Muscle of leg (tissue), 3 donors: ENCODE measurements at regions not wholly inside any gene's neighbourhood (a gene's known extent, or its start where the extent isn't known, plus 50 kb on each side); places are given as distances from the start of the nearest gene placed in this dataset.
"Not testable (repeated sequence)": the region's sequence is repeated elsewhere in the genome, so short reads cannot be mapped to it uniquely, and the experiment has no call there.

Experiments used
- DNase-seq: peaks from one replicate; pipeline ENCODE4 v3.0.0; 2013
- H3K27ac ChIP-seq: one replicate; pipeline ENCODE4 v1.5.1; 2013; ENCODE audit warnings: mild to moderate bottlenecking, low read length, control low read depth
- H3K27me3 ChIP-seq: one replicate; pipeline ENCODE4 v1.6.1; 2013; ENCODE audit warnings: low read length; ENCODE audit not compliant: control insufficient read depth, insufficient read depth
- H3K36me3 ChIP-seq: one replicate; pipeline ENCODE4 v1.6.1; 2013; ENCODE audit warnings: low read length; ENCODE audit not compliant: control insufficient read depth, insufficient read depth
- H3K4me1 ChIP-seq: one replicate; pipeline ENCODE4 v1.6.1; 2013; ENCODE audit warnings: low read length; ENCODE audit not compliant: control insufficient read depth, insufficient read depth
- H3K4me3 ChIP-seq: one replicate; pipeline ENCODE4 v1.5.1; 2013; ENCODE audit warnings: low read length, control low read depth
- H3K9me3 ChIP-seq: replicated peaks from 2 replicates; pipeline ENCODE4 v1.6.1; 2013; ENCODE audit warnings: low read depth, low read length; ENCODE audit not compliant: control insufficient read depth
- WGBS: methylation state at CpG from one replicate; pipeline ENCODE4 v1.1.5; 2013; ENCODE audit warnings: missing lambda C conversion rate; ENCODE audit not compliant: insufficient coverage; 5-methylcytosine and 5-hydroxymethylcytosine counted together

- DNase-seq: peak; percentile 57
- H3K4me3 ChIP-seq: no peak overlapping the region
- no peak overlapping the region for H3K27ac ChIP-seq
- H3K9me3 ChIP-seq: peaks cover 3% of the 10 kb centered on the region
- H3K36me3 ChIP-seq: no peaks in the 10 kb centered on the region
- H3K4me1 ChIP-seq: no peaks in the 10 kb centered on the region
- 73% methylated on average over 3 of the region's 8 CpGs for WGBS
- H3K27me3 ChIP-seq: no peaks in the 10 kb centered on the region
Measured at GRCh38 chr10:33917069-33917780, 582.8 kb upstream of the NRP1 start.

DNA sequence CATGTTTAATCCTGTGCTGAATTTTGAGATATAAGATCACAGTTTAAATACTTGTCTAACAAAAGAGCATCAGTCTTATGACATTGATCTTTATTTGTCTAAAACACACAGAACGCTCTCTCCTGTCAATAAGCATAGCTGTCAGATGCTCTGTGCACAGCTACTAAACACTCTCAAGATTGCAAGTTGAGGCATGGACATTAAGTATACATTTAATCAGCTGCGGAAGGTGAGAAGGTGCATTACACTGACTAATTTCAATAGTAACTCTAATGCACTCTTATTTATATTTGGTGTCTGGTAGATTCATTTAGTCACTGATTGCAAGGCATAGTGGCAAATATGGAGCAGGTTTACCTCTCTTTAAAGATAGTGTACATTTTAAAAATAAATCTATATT is 580.3 kb upstream of the NRP1 start:
- H3K27ac ChIP-seq: no peak overlapping the region
- H3K27me3 ChIP-seq: no peaks in the 10 kb centered on the region
- H3K4me3 ChIP-seq: no peak overlapping the region
- H3K9me3 ChIP-seq: peaks cover under 1% of the 10 kb centered on the region
- no CpG with 5 or more reads among the region's 2 CpGs for WGBS
- no peak for DNase-seq
- H3K4me1 ChIP-seq: no peaks in the 10 kb centered on the region
- no peaks in the 10 kb centered on the region for H3K36me3 ChIP-seq

- no peak for DNase-seq
- no peak overlapping the region for H3K27ac ChIP-seq
- no peaks in the 10 kb centered on the region for H3K27me3 ChIP-seq
- no CpG with 5 or more reads among the region's 3 CpGs for WGBS
- no peaks in the 10 kb centered on the region for H3K4me1 ChIP-seq
- no peak overlapping the region for H3K4me3 ChIP-seq
- H3K36me3 ChIP-seq: no peaks in the 10 kb centered on the region
- no peaks in the 10 kb centered on the region for H3K9me3 ChIP-seq
Measured at GRCh38 chr10:33913194-33913593, 578.7 kb upstream of the NRP1 start.

- H3K27me3 ChIP-seq, H3K36me3 ChIP-seq, H3K9me3 ChIP-seq, DNase-seq, H3K27ac ChIP-seq, H3K4me1 ChIP-seq, H3K4me3 ChIP-seq: not testable (repeated sequence)
- WGBS: no CpG with 5 or more reads among the region's 4 CpGs
Measured at GRCh38 chr10:33909476-33909875, 575.0 kb upstream of the NRP1 start.

DNA sequence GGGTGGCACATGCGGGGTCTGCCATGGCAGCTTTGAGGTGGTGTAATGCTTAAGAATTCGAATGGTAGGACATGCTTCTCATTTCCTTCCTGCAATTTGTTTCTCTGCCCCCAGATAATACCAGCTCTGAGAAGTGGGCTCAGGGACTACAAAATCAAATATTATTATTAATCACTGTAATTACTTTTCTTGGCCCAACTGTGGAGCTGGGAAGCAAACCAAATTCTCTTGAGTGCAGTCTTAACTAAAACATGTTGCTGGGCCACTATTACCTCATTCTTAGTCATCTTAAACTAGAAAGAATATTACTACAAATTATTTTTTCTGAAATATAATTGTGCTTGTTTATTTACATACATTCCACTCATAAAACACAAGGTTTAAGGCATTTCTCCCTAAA is 566.7 kb upstream of the NRP1 start:
- H3K36me3 ChIP-seq: no peaks in the 10 kb centered on the region
- no peaks in the 10 kb centered on the region for H3K27me3 ChIP-seq
- H3K9me3 ChIP-seq: no peaks in the 10 kb centered on the region
- H3K4me3 ChIP-seq: no peak overlapping the region
- DNase-seq: peak; percentile 49
- WGBS: no CpG with 5 or more reads among the region's 2 CpGs
- H3K4me1 ChIP-seq: peaks cover 4% of the 10 kb centered on the region
- H3K27ac ChIP-seq: no peak overlapping the region

GRCh38 chr10:33900596-33900995 is 566.1 kb upstream of the NRP1 start:
- no peaks in the 10 kb centered on the region for H3K27me3 ChIP-seq
- peak; percentile 56 for DNase-seq
- WGBS: no CpG with 5 or more reads among the region's 2 CpGs
- no peak overlapping the region for H3K4me3 ChIP-seq
- peaks cover 4% of the 10 kb centered on the region for H3K4me1 ChIP-seq
- H3K36me3 ChIP-seq: no peaks in the 10 kb centered on the region
- no peaks in the 10 kb centered on the region for H3K9me3 ChIP-seq
- no peak overlapping the region for H3K27ac ChIP-seq

GRCh38 chr10:33899578-33900531 is 565.4 kb upstream of the NRP1 start:
- H3K4me3 ChIP-seq: no peak overlapping the region
- H3K36me3 ChIP-seq: no peaks in the 10 kb centered on the region
- peak; percentile 26 for DNase-seq
- H3K27ac ChIP-seq: peak overlapping the region; percentile 5
- WGBS: 85% methylated on average over 2 of the region's 5 CpGs
- H3K27me3 ChIP-seq: no peaks in the 10 kb centered on the region
- H3K9me3 ChIP-seq: no peaks in the 10 kb centered on the region
- peaks cover 4% of the 10 kb centered on the region for H3K4me1 ChIP-seq

- Histone ChIP-seq H3K27me3 (no peaks in the 10 kb centered on the region), H3K36me3 (no peaks in the 10 kb centered on the region), H3K27ac (no peak overlapping the region), H3K9me3 (no peaks in the 10 kb centered on the region), H3K4me3 (no peak overlapping the region), H3K4me1 (peaks cover 4% of the 10 kb centered on the region)
- WGBS: 71% methylated on average over 4 of the region's 6 CpGs
- no peak for DNase-seq
Measured at GRCh38 chr10:33897291-33897752, 562.9 kb upstream of the NRP1 start.

DNA sequence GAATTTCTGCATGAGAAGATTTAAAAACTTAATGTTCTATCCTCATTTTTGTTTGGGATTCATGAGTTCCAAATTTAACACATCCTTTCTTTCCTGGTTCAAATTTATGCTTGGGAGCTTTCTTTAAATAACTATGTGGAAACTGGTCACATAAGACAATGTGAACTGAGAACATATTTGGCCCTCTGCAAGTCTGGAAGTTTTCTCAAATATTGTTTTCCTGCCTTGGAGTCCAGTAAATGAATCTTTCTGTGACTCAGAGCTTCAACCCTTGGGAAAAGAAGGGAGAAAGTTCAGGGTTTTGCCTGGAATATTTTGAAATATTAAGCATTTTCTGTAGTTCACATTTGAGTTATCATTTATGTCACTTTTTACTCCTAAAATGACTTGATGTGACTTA is 559.0 kb upstream of the NRP1 start:
- H3K9me3 ChIP-seq: no peaks in the 10 kb centered on the region
- no peaks in the 10 kb centered on the region for H3K4me1 ChIP-seq
- H3K4me3 ChIP-seq: no peak overlapping the region
- peak overlapping the region; percentile 62 for H3K27ac ChIP-seq
- no peaks in the 10 kb centered on the region for H3K27me3 ChIP-seq
- peak; percentile 97 for DNase-seq
- H3K36me3 ChIP-seq: no peaks in the 10 kb centered on the region

GRCh38 chr10:33889371-33889770 is 554.9 kb upstream of the NRP1 start:
- WGBS: 76% methylated on average over 2 of the region's 2 CpGs
- no peak overlapping the region for H3K27ac ChIP-seq
- H3K27me3 ChIP-seq: no peaks in the 10 kb centered on the region
- no peak overlapping the region for H3K4me3 ChIP-seq
- no peaks in the 10 kb centered on the region for H3K4me1 ChIP-seq
- no peak for DNase-seq
- no peaks in the 10 kb centered on the region for H3K36me3 ChIP-seq
- no peaks in the 10 kb centered on the region for H3K9me3 ChIP-seq
